ENCODE measurements at regions not wholly inside any gene's neighbourhood (a gene's known extent, or its start where the extent isn't known, plus 50 kb on each side); places are given as distances from the start of the nearest gene placed in this dataset.

DNA sequence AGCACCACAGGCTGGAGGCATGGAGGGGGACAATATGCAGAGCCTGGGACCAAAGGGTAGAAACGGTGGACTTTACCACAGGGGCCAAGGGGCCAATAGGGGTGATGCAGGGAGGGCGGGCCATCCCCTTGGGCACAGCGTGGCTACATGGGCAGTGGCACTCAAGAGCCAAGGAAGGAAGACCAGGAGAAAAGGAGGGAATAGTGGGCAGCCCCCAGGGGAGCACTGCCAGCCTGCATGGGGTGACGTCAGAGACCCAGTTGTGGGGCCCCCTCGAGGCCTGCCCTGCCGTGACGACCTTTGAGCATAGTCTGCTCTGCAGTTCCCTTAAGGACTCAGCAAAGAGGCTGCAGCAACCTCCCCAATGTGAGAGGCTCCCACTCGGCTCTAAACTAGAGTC is 95.5 kb upstream of the TMPRSS2 start:
- TF ChIP-seq POLR2AphosphoS5 (IDR thresholded peaks at IDR 0.05; ENCODE audit: low read depth): no peak
- TF ChIP-seq CTCF (IDR thresholded peaks at IDR 0.05; ENCODE audit: insufficient read depth, low read length): no peak
- TF ChIP-seq REST (IDR thresholded peaks at IDR 0.05; ENCODE audit: insufficient replicate concordance, low read depth): no peak
- TF ChIP-seq GABPA (IDR thresholded peaks at IDR 0.05; ENCODE audit: low read depth): no peak
- no peak for TF ChIP-seq SPI1 (IDR thresholded peaks at IDR 0.05; ENCODE audit: borderline replicate concordance, low read depth)
